Activated T-cell treated with anti-CD3 and anti-CD28 coated beads, Interleukin-2, amount 50 U/mL, for 72 hours (primary cell): ENCODE measurements at regions not wholly inside any gene's neighbourhood (a gene's known extent, or its start where the extent isn't known, plus 50 kb on each side); places are given as distances from the start of the nearest gene placed in this dataset.

Experiments used
- ATAC-seq, 2 donors: fragments of 150-1000 bp; cut with Tn5 transposase; replicated peaks in 1 of 2; 2 replicates each; pipeline ENCODE4 v1.10.0; 2021; ENCODE audit warnings: moderate library complexity in 2 of 2, mild to moderate bottlenecking in 1 of 2
- DNase-seq, 2 donors: peaks; one replicate each; pipeline ENCODE4 v3.0.0; 2021 to 2022; ENCODE audit warnings: mixed read lengths in 1 of 2
- H3K27ac Mint-ChIP-seq: one replicate; pipeline ENCODE4 v1.8.0; 2022; ENCODE audit warnings: mild to moderate bottlenecking, moderate library complexity, mixed read lengths
- H3K27me3 Mint-ChIP-seq: one replicate; pipeline ENCODE4 v1.8.0; 2022; ENCODE audit warnings: low read depth, mixed read lengths
- H3K36me3 Mint-ChIP-seq, 2 donors: one replicate each; pipeline ENCODE4 v1.8.0; 2022; ENCODE audit warnings: mixed read lengths in 2 of 2, mild to moderate bottlenecking in 1 of 2; ENCODE audit not compliant: insufficient read depth in 2 of 2
- H3K4me1 Mint-ChIP-seq: one replicate; pipeline ENCODE4 v1.8.0; 2022; ENCODE audit warnings: low read depth, mixed read lengths
- H3K4me3 Mint-ChIP-seq, 2 donors: one replicate each; pipeline ENCODE4 v1.8.0; 2022; ENCODE audit warnings: mild to moderate bottlenecking in 2 of 2, mixed read lengths in 2 of 2, moderate library complexity in 2 of 2
- H3K9me3 Mint-ChIP-seq, 2 donors: one replicate each; pipeline ENCODE4 v1.8.0; 2022; ENCODE audit warnings: mixed read lengths in 2 of 2

DNA sequence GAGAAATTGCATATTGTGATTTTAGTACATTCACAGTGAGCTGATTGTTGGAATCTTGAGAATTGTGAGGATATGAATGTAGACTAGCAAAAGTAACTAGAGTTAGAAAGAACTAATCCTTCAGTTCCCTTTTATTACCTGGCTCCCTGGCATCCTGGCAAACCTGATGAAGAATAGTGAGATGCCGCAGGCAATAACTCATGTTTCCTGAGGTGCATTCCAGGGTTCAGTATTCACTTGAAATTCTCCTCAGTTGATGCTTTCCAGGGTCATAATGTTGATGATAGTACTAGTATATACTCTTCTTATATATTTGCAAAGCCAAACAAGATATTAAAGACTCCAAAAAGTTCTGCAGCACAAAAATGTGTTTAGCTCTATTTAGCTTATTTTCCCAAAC lies 432.1 kb upstream of the CELF4 start:
- Mint-ChIP-seq H3K27ac (no peak overlapping the region), H3K9me3 (peaks cover 2 to 6% of the 10 kb centered on the region in 2 donors), H3K4me3 (no peak overlapping the region), H3K4me1 (no peaks in the 10 kb centered on the region), H3K36me3 (peaks cover 0 to 2% of the 10 kb centered on the region in 2 donors), H3K27me3 (no peaks in the 10 kb centered on the region)
- ATAC-seq, result no peak
- no peak for DNase-seq

DNA sequence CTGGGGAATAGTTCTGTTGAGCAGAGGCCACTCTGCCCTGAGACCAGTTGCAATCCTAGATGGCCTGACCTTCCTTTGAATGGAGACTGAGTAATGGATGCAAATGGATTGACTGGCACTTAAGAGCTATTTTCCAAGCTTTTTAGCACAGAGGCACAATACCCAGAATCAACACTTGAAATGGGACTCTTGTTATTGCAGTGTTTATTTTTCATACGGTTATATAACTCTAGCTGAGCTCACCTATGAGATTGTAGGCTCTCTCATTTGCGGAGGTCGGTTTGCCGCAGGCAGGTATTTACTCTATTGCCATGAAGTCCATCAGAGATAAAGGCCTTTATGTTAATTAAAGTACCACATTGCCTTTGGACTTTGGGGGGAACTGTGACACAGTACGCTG lies 422.3 kb upstream of the CELF4 start:
- Mint-ChIP-seq H3K36me3 (no peaks in the 10 kb centered on the region), H3K27me3 (no peaks in the 10 kb centered on the region), H3K4me1 (no peaks in the 10 kb centered on the region), H3K9me3 (peaks cover 3 to 8% of the 10 kb centered on the region in 2 donors), H3K4me3 (no peak overlapping the region), H3K27ac (no peak overlapping the region)
- DNase-seq (no peak), ATAC-seq (no peak)

DNA sequence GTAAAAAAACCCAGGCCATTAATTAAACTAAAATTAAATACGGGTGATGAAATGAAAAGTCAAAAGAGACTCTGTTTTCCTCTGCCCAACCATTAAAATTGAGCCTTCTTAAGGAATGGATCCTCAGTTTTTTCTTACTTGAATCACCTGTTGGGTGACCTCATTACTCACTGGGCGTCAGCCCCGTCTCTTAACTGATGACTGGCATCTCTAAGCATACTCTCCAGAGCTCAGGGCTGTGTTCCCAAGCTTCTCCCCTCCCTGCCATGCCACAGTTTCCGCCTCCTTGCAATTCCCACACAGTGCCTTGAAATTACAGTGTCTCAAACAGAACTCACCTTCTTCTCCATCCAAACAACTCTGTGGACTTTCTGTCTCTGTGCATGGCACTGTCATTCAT lies 421.1 kb upstream of the CELF4 start:
- Mint-ChIP-seq H3K27me3 (no peaks in the 10 kb centered on the region), H3K4me1 (no peaks in the 10 kb centered on the region), H3K36me3 (no peaks in the 10 kb centered on the region), H3K27ac (no peak overlapping the region), H3K4me3 (no peak overlapping the region), H3K9me3 (peaks cover 2 to 8% of the 10 kb centered on the region in 2 donors)
- DNase-seq (no peak), ATAC-seq (no peak)

GRCh38 chr18:37985126-37985525 lies 419.5 kb upstream of the CELF4 start:
- H3K4me1 Mint-ChIP-seq, result no peaks in the 10 kb centered on the region
- H3K27ac Mint-ChIP-seq, result no peak overlapping the region
- no peak overlapping the region for H3K4me3 Mint-ChIP-seq
- no peak for DNase-seq
- H3K36me3 Mint-ChIP-seq, result no peaks in the 10 kb centered on the region
- no peaks in the 10 kb centered on the region for H3K27me3 Mint-ChIP-seq
- H3K9me3 Mint-ChIP-seq, result peaks cover 1 to 2% of the 10 kb centered on the region in 2 donors
- ATAC-seq, result no peak

- no peak overlapping the region for H3K27ac Mint-ChIP-seq
- H3K36me3 Mint-ChIP-seq, result no peaks in the 10 kb centered on the region
- H3K4me3 Mint-ChIP-seq, result no peak overlapping the region
- H3K9me3 Mint-ChIP-seq, result peaks cover 5% of the 10 kb centered on the region in 2 donors
- H3K27me3 Mint-ChIP-seq, result no peaks in the 10 kb centered on the region
- peak in 1 of 2 donors; percentile 32 for ATAC-seq
- H3K4me1 Mint-ChIP-seq, result no peaks in the 10 kb centered on the region
- no peak for DNase-seq
These were observed 415.0 kb upstream of the CELF4 start for GRCh38 chr18:37980556-37980955.

GRCh38 chr18:37975446-37975845 lies 409.8 kb upstream of the CELF4 start:
- DNase-seq (no peak), ATAC-seq (no peak)
- Mint-ChIP-seq H3K9me3 (peaks cover 8 to 14% of the 10 kb centered on the region in 2 donors), H3K27me3 (no peaks in the 10 kb centered on the region), H3K4me3 (no peak overlapping the region), H3K27ac (no peak overlapping the region), H3K4me1 (no peaks in the 10 kb centered on the region), H3K36me3 (no peaks in the 10 kb centered on the region)

DNA sequence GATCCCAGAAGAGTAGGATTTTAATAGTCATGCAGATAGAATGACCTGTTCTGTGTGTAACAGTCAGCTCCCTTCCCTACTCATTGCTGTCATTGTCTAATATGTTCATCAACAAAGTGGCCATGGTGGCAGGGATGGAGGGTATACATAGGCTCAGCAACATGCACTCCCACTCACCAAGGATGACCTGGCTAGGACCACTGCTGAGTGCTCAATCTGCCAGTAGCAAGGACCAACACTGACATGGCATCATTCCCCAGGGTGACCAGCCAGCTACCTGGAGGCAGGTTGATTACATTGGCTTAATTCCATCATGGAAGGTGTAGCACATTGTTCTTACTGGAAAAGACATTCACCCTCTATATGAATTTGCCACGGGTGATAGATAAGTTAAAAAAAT lies 401.7 kb upstream of the CELF4 start:
- Mint-ChIP-seq H3K27me3 (no peaks in the 10 kb centered on the region), H3K36me3 (no peaks in the 10 kb centered on the region), H3K9me3 (peaks cover 1 to 8% of the 10 kb centered on the region in 2 donors), H3K4me3 (no peak overlapping the region), H3K27ac (no peak overlapping the region), H3K4me1 (no peaks in the 10 kb centered on the region)
- ATAC-seq, result no peak
- no peak for DNase-seq

GRCh38 chr18:37965572-37965970 lies 400.0 kb upstream of the CELF4 start:
- H3K27me3 Mint-ChIP-seq, result no peaks in the 10 kb centered on the region
- ATAC-seq (no peak), DNase-seq (no peak)
- H3K27ac Mint-ChIP-seq, result no peak overlapping the region
- H3K9me3 Mint-ChIP-seq, result peaks cover 4 to 8% of the 10 kb centered on the region in 2 donors
- no peaks in the 10 kb centered on the region for H3K4me1 Mint-ChIP-seq
- no peak overlapping the region for H3K4me3 Mint-ChIP-seq
- H3K36me3 Mint-ChIP-seq, result no peaks in the 10 kb centered on the region

- DNase-seq (no peak), ATAC-seq (no peak)
- Mint-ChIP-seq H3K27me3 (no peaks in the 10 kb centered on the region), H3K36me3 (no peaks in the 10 kb centered on the region), H3K27ac (no peak overlapping the region), H3K9me3 (peaks cover 4 to 9% of the 10 kb centered on the region in 2 donors), H3K4me1 (no peaks in the 10 kb centered on the region), H3K4me3 (no peak overlapping the region)
These were observed 399.4 kb upstream of the CELF4 start for GRCh38 chr18:37964885-37965571.

- Mint-ChIP-seq H3K27me3 (no peaks in the 10 kb centered on the region), H3K27ac (no peak overlapping the region), H3K9me3 (peaks cover 4 to 10% of the 10 kb centered on the region in 2 donors), H3K4me3 (no peak overlapping the region), H3K36me3 (no peaks in the 10 kb centered on the region), H3K4me1 (no peaks in the 10 kb centered on the region)
- ATAC-seq (no peak), DNase-seq (no peak)
These were observed 398.2 kb upstream of the CELF4 start for GRCh38 chr18:37963837-37964236.

DNA sequence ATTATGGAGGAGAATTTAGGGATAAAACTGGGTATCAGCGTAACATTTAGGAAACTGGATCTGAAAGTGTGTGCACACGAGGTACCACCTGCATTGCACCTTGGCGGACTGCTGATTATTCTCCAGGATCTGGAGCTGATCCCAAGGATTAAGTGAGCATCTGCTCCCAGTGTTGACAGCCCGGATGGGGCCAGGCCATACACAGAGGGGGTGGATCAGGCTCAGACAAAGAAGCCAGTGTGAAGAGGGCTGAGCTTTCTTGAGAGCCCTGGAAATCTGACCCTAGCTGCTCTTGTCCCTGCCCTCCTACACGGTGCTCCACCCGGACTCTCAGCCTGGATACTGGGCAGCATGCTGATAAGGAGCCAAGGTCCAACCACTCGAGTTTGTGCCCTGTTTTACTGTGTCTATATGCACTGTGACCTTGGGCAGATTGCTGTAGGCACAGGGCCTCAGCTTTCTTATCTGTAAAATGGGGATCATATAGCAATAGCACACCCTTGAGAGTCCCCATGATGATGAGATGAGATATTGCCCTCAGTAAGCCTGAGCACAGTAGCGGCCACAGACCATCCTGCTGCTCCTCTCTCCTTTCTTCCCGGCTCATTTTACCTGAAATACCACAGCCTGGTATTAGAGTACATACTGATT lies 396.8 kb upstream of the CELF4 start:
- no peaks in the 10 kb centered on the region for H3K27me3 Mint-ChIP-seq
- ATAC-seq (no peak), DNase-seq (no peak)
- H3K4me3 Mint-ChIP-seq, result no peak overlapping the region
- no peak overlapping the region for H3K27ac Mint-ChIP-seq
- no peaks in the 10 kb centered on the region for H3K36me3 Mint-ChIP-seq
- H3K4me1 Mint-ChIP-seq, result no peaks in the 10 kb centered on the region
- peaks cover 6 to 13% of the 10 kb centered on the region in 2 donors for H3K9me3 Mint-ChIP-seq

GRCh38 chr18:37958499-37958898 lies 392.9 kb upstream of the CELF4 start:
- H3K27me3 Mint-ChIP-seq, result no peaks in the 10 kb centered on the region
- DNase-seq (no peak), ATAC-seq (no peak)
- H3K9me3 Mint-ChIP-seq, result peaks cover 6 to 11% of the 10 kb centered on the region in 2 donors
- H3K36me3 Mint-ChIP-seq, result no peaks in the 10 kb centered on the region
- no peaks in the 10 kb centered on the region for H3K4me1 Mint-ChIP-seq
- H3K27ac Mint-ChIP-seq, result no peak overlapping the region
- H3K4me3 Mint-ChIP-seq, result no peak overlapping the region

GRCh38 chr18:37956902-37957301 lies 391.3 kb upstream of the CELF4 start:
- Mint-ChIP-seq H3K9me3 (peaks cover 3 to 7% of the 10 kb centered on the region in 2 donors), H3K4me3 (no peak overlapping the region), H3K36me3 (no peaks in the 10 kb centered on the region), H3K4me1 (no peaks in the 10 kb centered on the region), H3K27ac (no peak overlapping the region), H3K27me3 (no peaks in the 10 kb centered on the region)
- no peak for ATAC-seq
- no peak for DNase-seq

GRCh38 chr18:37956020-37956419 lies 390.4 kb upstream of the CELF4 start:
- Mint-ChIP-seq H3K9me3 (peaks cover 2 to 6% of the 10 kb centered on the region in 2 donors), H3K4me1 (no peaks in the 10 kb centered on the region), H3K27ac (no peak overlapping the region), H3K27me3 (no peaks in the 10 kb centered on the region), H3K36me3 (no peaks in the 10 kb centered on the region), H3K4me3 (no peak overlapping the region)
- DNase-seq (no peak), ATAC-seq (no peak)
